Panc1 (cell line): ENCODE measurements at regions not wholly inside any gene's neighbourhood (a gene's known extent, or its start where the extent isn't known, plus 50 kb on each side); places are given as distances from the start of the nearest gene placed in this dataset.

Experiments
- ATAC-seq: fragments of 200-7000 bp; cut with Tn5 transposase; 2 replicates; pipeline ENCODE4 v1.9.1; 2020; ENCODE audit warnings: mild to moderate bottlenecking, moderate library complexity
- BruUV-seq: library from RNA; stranded (reverse); fragments of 400-500 nt; replicated peaks from 2 replicates; lab custom pipeline; 2021; lab: Mats Ljungman, UMichigan
- CTCF ChIA-PET: fragments of 300-600 bp; sonication (Branson Sonifier 250); formaldehyde crosslinking; loops from one replicate; lab custom pipeline; 2022; ENCODE audit warnings: antibody characterized with exemption; lab: Charles Lee
- POLR2A ChIA-PET: fragments of 300-600 bp; sonication (Branson Sonifier 250); formaldehyde crosslinking; loops from one replicate; lab custom pipeline; 2022; ENCODE audit warnings: antibody characterized with exemption; lab: Charles Lee
- DNase-seq: peaks from one replicate; pipeline ENCODE4 v3.0.0-alpha.2; 2010; ENCODE audit warnings: low read depth, low spot score
- H3K27ac ChIP-seq: 2 replicates; pipeline ENCODE4 v1.5.1; 2011; ENCODE audit warnings: mild to moderate bottlenecking, low read length, inconsistent platforms
- H3K27me3 ChIP-seq: fragments of 200-500 bp; sonication (Bioruptor generic); 2 replicates; pipeline ENCODE4 v1.6.0; 2014; ENCODE audit warnings: low read length, inconsistent platforms; ENCODE audit not compliant: control insufficient read depth, insufficient read depth
- H3K36me3 ChIP-seq: fragments of 200-500 bp; sonication (Bioruptor generic); 2 replicates; pipeline ENCODE4 v1.5.1; 2014; ENCODE audit warnings: inconsistent platforms, mild to moderate bottlenecking, low read length, moderate library complexity; ENCODE audit not compliant: control insufficient read depth, insufficient read depth
- H3K4me1 ChIP-seq: 2 replicates; pipeline ENCODE4 v1.5.1; 2011; ENCODE audit warnings: inconsistent platforms, mild to moderate bottlenecking, low read length, moderate library complexity; ENCODE audit not compliant: control insufficient read depth, insufficient read depth
- H3K4me3 ChIP-seq, 2 experiments: 2 replicates each; pipeline ENCODE4 v1.5.1; 2011 to 2012; ENCODE audit warnings: low read depth in 2 of 2, low read length in 2 of 2, mild to moderate bottlenecking in 2 of 2, inconsistent platforms in 1 of 2, moderate library complexity in 1 of 2
- H3K9me3 ChIP-seq: fragments of 200-500 bp; sonication (Bioruptor generic); 2 replicates; pipeline ENCODE4 v1.5.1; 2014; ENCODE audit warnings: low read depth, mild to moderate bottlenecking, inconsistent platforms, low read length, moderate library complexity; ENCODE audit not compliant: control insufficient read depth, insufficient read depth
- POLR2AphosphoS5 ChIP-seq: IDR thresholded peaks from 2 replicates; pipeline ENCODE4 v1.6.1; 2012; ENCODE audit warnings: mild to moderate bottlenecking, low read depth, low read length, moderate library complexity
- SIN3A ChIP-seq: IDR thresholded peaks from 2 replicates; pipeline ENCODE4 v1.6.1; 2012; ENCODE audit warnings: low read depth, mild to moderate bottlenecking, low read length, moderate library complexity, borderline replicate concordance; ENCODE audit not compliant: insufficient read depth
- TCF7L2 ChIP-seq: IDR thresholded peaks from 2 replicates; pipeline ENCODE4 v1.6.1; 2011; ENCODE audit warnings: mild to moderate bottlenecking, low read depth, low read length, inconsistent platforms
- in situ Hi-C: cut with HindIII; loops from 2 replicates; pipeline ENCODE4 v1.10.0; 2016; ENCODE audit warnings: low sequenced_read_pairs, low pct_unique_long_range_greater_than_20kb
- intact Hi-C: fragments of 100-400 bp; cut with micrococcal nuclease; formaldehyde crosslinking; loops from one replicate; pipeline ENCODE4 v1.10.0; 2022; ENCODE audit not compliant: unreplicated experiment
- TF ChIP-seq, protein P1 (sequence below): fragments of 450-650 bp; IDR thresholded peaks from 2 replicates; pipeline ENCODE4 v1.5.1; 2017; ENCODE audit warnings: mild to moderate bottlenecking
- TF ChIP-seq, protein P2 (sequence below), 2 experiments: IDR thresholded peaks; 2 replicates each; pipeline ENCODE4 v1.6.1; 2011 to 2012; ENCODE audit warnings: low read depth in 2 of 2, control low read depth in 1 of 2, low read length in 1 of 2, mild to moderate bottlenecking in 1 of 2, moderate library complexity in 1 of 2; ENCODE audit not compliant: insufficient read depth in 1 of 2

DNA sequence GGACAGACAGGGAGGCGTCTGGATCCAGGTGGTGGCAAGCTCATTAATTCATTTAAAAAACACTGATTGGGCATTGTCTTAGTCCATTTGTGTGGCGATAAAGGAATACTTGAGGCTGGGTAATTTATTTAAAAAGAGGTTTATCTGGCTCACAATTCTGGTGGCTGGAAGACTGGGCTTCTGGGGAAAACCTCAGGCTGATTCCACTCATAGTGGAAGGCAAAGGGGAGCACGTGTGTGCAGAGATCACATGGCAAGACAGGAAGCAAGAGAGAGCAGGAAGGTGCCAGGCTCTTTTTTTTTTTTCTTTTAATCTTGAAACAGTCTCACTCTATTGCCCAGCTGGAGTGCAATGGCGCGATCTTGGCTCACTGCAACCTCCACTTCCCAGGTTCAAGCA, 100.2 kb upstream of the METTL14 start:
- intact Hi-C loops: no loop called here
- Histone ChIP-seq H3K9me3 (no peaks in the 10 kb centered on the region), H3K4me1 (no peaks in the 10 kb centered on the region), H3K36me3 (no peaks in the 10 kb centered on the region), H3K27ac (no peak overlapping the region), H3K4me3 (no peak overlapping the region), H3K27me3 (no peaks in the 10 kb centered on the region)
- TF ChIP-seq, protein P1, sequence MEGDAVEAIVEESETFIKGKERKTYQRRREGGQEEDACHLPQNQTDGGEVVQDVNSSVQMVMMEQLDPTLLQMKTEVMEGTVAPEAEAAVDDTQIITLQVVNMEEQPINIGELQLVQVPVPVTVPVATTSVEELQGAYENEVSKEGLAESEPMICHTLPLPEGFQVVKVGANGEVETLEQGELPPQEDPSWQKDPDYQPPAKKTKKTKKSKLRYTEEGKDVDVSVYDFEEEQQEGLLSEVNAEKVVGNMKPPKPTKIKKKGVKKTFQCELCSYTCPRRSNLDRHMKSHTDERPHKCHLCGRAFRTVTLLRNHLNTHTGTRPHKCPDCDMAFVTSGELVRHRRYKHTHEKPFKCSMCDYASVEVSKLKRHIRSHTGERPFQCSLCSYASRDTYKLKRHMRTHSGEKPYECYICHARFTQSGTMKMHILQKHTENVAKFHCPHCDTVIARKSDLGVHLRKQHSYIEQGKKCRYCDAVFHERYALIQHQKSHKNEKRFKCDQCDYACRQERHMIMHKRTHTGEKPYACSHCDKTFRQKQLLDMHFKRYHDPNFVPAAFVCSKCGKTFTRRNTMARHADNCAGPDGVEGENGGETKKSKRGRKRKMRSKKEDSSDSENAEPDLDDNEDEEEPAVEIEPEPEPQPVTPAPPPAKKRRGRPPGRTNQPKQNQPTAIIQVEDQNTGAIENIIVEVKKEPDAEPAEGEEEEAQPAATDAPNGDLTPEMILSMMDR: no peak
- TF ChIP-seq TCF7L2 (no peak), POLR2AphosphoS5 (no peak)
- in situ Hi-C loops: no loop called here
- CTCF ChIA-PET: no interaction called here
- ATAC-seq (no peak), DNase-seq (no peak)
- POLR2A ChIA-PET: no interaction called here
- BruUV-seq: no TSS peak

DNA sequence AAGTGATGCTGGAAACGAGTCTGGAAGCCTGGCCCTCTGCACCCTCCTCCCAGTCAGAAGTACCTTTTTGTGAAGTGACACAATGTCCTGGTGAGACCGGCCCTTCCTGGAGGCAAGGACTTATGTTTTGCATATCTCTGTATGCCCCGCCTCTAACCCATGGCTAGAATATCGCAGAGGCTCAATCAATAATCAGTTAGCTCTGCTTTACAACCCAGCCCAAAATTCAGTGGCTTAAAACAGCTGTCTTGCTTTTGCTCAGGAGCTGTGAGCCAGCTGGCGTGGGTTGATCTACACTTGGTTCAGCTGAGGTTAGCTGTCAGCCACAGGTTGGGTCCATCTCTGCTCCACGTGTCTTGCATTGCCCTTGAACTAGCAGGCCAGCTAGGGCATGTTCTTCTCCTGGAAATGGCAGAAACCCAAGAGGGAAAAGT, 98.8 kb upstream of the METTL14 start:
- no TSS peak for BruUV-seq
- no peaks in the 10 kb centered on the region for H3K27me3 ChIP-seq
- H3K4me3 ChIP-seq: no peak overlapping the region
- intact Hi-C loops: no loop called here
- H3K4me1 ChIP-seq: no peaks in the 10 kb centered on the region
- in situ Hi-C loops: no loop called here
- ChIA-PET POLR2A (no interaction called here), CTCF (no interaction called here)
- H3K27ac ChIP-seq: no peak overlapping the region
- DNase-seq (no peak), ATAC-seq (no peak)
- no peaks in the 10 kb centered on the region for H3K9me3 ChIP-seq
- TF ChIP-seq TCF7L2: no peak
- TF ChIP-seq SIN3A: no peak
- no peak for TF ChIP-seq POLR2AphosphoS5
- TF ChIP-seq, protein P1: no peak
- TF ChIP-seq, protein P2, sequence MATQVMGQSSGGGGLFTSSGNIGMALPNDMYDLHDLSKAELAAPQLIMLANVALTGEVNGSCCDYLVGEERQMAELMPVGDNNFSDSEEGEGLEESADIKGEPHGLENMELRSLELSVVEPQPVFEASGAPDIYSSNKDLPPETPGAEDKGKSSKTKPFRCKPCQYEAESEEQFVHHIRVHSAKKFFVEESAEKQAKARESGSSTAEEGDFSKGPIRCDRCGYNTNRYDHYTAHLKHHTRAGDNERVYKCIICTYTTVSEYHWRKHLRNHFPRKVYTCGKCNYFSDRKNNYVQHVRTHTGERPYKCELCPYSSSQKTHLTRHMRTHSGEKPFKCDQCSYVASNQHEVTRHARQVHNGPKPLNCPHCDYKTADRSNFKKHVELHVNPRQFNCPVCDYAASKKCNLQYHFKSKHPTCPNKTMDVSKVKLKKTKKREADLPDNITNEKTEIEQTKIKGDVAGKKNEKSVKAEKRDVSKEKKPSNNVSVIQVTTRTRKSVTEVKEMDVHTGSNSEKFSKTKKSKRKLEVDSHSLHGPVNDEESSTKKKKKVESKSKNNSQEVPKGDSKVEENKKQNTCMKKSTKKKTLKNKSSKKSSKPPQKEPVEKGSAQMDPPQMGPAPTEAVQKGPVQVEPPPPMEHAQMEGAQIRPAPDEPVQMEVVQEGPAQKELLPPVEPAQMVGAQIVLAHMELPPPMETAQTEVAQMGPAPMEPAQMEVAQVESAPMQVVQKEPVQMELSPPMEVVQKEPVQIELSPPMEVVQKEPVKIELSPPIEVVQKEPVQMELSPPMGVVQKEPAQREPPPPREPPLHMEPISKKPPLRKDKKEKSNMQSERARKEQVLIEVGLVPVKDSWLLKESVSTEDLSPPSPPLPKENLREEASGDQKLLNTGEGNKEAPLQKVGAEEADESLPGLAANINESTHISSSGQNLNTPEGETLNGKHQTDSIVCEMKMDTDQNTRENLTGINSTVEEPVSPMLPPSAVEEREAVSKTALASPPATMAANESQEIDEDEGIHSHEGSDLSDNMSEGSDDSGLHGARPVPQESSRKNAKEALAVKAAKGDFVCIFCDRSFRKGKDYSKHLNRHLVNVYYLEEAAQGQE (IDR thresholded peaks at IDR 0.05; ENCODE audit: insufficient read depth in 1 of 2, low read depth in 2 of 2, low read length in 1 of 2): no peak
- no peaks in the 10 kb centered on the region for H3K36me3 ChIP-seq
